Stomach (tissue), 4 donors: ENCODE measurements at regions not wholly inside any gene's neighbourhood (a gene's known extent, or its start where the extent isn't known, plus 50 kb on each side); places are given as distances from the start of the nearest gene placed in this dataset.

Experiments used
- CTCF ChIP-seq, 7 experiments: fragments of 450-650 bp in 4 of 7; fragments of 200-600 bp in 3 of 7; sonication (generic) in 3 of 7; IDR thresholded peaks; one replicate each; pipeline ENCODE4 v1.5.1; 2016 to 2019; ENCODE audit warnings: antibody characterized with exemption in 7 of 7, control low read depth in 2 of 7, mild to moderate bottlenecking in 1 of 7
- POLR2A ChIP-seq, 4 donors: fragments of 450-650 bp; IDR thresholded peaks; one replicate each; pipeline ENCODE4 v1.6.1; 2016; ENCODE audit warnings: antibody characterized with exemption in 4 of 4, control low read depth in 2 of 4, mild to moderate bottlenecking in 1 of 4, moderate library complexity in 1 of 4
- POLR2AphosphoS5 ChIP-seq, 3 donors: sonication (generic); formaldehyde crosslinking; IDR thresholded peaks; one replicate each; pipeline ENCODE4 v1.6.1; 2016; ENCODE audit warnings: antibody characterized with exemption in 3 of 3

DNA sequence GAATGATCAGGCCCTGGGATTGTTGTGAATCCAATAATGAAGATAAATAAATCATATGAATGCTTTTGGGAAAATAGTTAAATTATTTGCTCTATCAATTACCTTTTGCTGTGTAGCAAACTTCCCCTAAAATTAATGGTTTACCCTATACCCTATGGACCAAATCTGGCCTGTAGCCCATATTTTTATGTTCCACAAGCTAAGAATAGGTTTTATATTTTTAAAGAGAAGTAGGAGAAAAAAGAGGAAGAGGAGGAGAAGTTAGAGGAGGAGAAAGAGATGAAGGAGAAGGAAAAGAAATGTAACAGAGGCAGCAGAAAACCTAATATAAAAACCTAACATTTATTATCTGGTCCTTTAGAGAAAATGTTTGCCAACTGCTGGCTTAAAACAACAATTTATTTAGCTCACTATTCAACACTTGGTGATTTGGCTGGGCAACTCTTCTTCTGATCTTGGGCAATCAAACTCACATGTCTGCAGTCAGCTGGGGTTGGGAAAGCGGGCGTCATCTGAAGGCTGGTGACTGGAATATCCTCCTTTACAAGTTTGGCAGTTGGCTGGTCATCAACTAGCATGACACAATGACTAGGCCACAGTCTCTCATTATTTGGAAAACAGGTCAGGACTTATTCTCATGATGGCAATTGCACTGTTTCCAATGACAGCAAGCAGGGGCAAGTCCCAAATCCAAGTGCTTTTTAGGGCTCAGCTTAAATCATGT lies 522.9 kb downstream of the RASEF start:
- TF ChIP-seq CTCF (IDR thresholded peaks at IDR 0.05) (no peak), POLR2AphosphoS5 (IDR thresholded peaks at IDR 0.05) (no peak), POLR2A (IDR thresholded peaks at IDR 0.05) (no peak)
